ENCODE measurements at regions not wholly inside any gene's neighbourhood (a gene's known extent, or its start where the extent isn't known, plus 50 kb on each side); places are given as distances from the start of the nearest gene placed in this dataset.
"Not testable (repeated sequence)": the region's sequence is repeated elsewhere in the genome, so short reads cannot be mapped to it uniquely, and the experiment has no call there.

DNA sequence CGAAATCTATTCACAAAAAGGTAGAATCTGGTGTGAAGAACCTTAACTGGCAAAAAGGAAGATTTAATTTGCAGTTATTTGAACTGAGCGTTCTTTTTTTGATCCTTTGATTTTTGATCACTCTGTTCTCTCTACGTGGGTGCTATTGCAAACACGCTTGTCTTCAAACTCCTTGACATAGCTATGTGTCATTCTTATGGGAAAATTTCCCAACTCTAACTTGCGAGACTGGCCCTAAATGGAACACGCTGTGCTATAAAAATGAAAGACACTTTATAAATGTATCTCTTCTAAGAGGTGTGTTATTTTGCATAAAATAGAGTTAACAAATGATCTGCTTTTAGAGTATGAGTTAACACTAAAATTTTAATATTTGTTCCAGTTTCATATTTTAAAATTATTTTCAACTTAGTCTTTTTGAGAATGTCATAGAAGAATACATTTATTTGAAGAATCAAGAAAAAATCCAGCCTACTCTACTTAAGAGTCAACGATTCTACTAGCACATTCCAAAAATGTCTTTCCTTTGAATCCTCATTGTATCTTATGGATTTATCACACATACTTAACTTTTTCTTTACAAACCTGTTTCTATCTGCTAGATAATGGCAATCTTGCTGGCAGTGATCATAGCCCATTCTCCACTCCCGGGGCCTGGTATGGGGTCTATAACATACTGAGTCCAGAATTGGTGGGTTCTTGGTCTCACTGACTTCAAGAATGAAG lies 610.0 kb upstream of the TBL1XR1 start:
- DNase-seq, result no peak
- Mint-ChIP-seq H3K27me3 (no peaks in the 10 kb centered on the region), H3K9me3 (no peaks in the 10 kb centered on the region), H3K4me1 (peaks cover 2 to 21% (median 17%) of the 10 kb centered on the region in 4 donors), H3K4me3 (no peak overlapping the region), H3K27ac (no peak overlapping the region), H3K36me3 (no peaks in the 10 kb centered on the region)
- no peak for ATAC-seq
- POLR2A ChIA-PET, result no interaction called here

GRCh38 chr3:177808928-177809478 lies 611.7 kb upstream of the TBL1XR1 start:
- POLR2A ChIA-PET, result interaction anchor here (0.9 kb wide), 1 partner anchor 17 kb away, joined by 5 read pairs; no protein-coding TSS in a partner anchor
- H3K27ac Mint-ChIP-seq, H3K27me3 Mint-ChIP-seq, DNase-seq, H3K36me3 Mint-ChIP-seq, H3K4me3 Mint-ChIP-seq, H3K9me3 Mint-ChIP-seq, ATAC-seq: not testable (repeated sequence)
- peaks cover 2 to 21% (median 17%) of the 10 kb centered on the region in 4 donors for H3K4me1 Mint-ChIP-seq

- POLR2A ChIA-PET, result interaction anchor here (0.6 kb wide), 1 partner anchor 260 kb away, joined by 4 read pairs; no protein-coding TSS in a partner anchor
- ATAC-seq (peak in 1 of 2 donors; percentile 47), DNase-seq (peak in 2 of 10 donors; percentile 25 to 29)
- Mint-ChIP-seq H3K9me3 (no peaks in the 10 kb centered on the region), H3K4me3 (peak overlapping the region in 6 of 10 donors; percentile 20 to 72 (median 46)), H3K4me1 (peaks cover 2 to 21% (median 17%) of the 10 kb centered on the region in 4 donors), H3K27ac (peak overlapping the region in 6 of 10 donors; percentile 7 to 84 (median 10)), H3K27me3 (no peaks in the 10 kb centered on the region), H3K36me3 (no peaks in the 10 kb centered on the region)
Measured at GRCh38 chr3:177810162-177810623, 612.9 kb upstream of the TBL1XR1 start.

DNA sequence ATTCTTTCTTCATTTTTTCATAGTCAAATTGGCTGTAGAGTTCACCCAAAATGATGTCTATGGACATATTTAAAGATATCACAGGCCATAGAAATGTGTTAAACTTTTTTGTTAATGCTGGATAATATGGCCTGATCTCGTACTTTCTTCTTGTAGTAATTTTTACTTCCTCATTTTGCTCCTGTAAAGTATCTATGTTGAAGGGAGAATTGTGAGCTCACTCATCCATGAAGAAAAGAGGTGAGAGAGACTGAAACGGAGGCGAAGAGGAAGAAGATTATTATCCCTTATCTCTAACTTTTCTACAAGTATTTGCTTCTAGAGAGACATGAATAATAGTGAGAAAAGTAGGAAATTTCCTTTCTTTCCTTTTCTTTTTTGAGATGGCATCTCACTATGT lies 613.8 kb upstream of the TBL1XR1 start:
- POLR2A ChIA-PET, result no interaction called here
- ATAC-seq (no peak), DNase-seq (no peak)
- H3K27me3 Mint-ChIP-seq, result no peaks in the 10 kb centered on the region
- H3K36me3 Mint-ChIP-seq, result no peaks in the 10 kb centered on the region
- H3K27ac Mint-ChIP-seq, result peak overlapping the region in 2 of 10 donors; percentile 7 to 67
- H3K4me1 Mint-ChIP-seq, result peaks cover 2 to 21% (median 17%) of the 10 kb centered on the region in 4 donors
- H3K9me3 Mint-ChIP-seq, result no peaks in the 10 kb centered on the region
- H3K4me3 Mint-ChIP-seq, result no peak overlapping the region

- Mint-ChIP-seq H3K4me3 (no peak overlapping the region), H3K4me1 (peaks cover 2 to 21% (median 17%) of the 10 kb centered on the region in 4 donors), H3K9me3 (no peaks in the 10 kb centered on the region), H3K27me3 (no peaks in the 10 kb centered on the region), H3K27ac (peak overlapping the region in 1 of 10 donors; percentile 40), H3K36me3 (no peaks in the 10 kb centered on the region)
- POLR2A ChIA-PET, result no interaction called here
- ATAC-seq (no peak), DNase-seq (no peak)
Measured at GRCh38 chr3:177811835-177812234, 614.6 kb upstream of the TBL1XR1 start.

GRCh38 chr3:177812492-177812891 lies 615.2 kb upstream of the TBL1XR1 start:
- Mint-ChIP-seq H3K36me3 (no peaks in the 10 kb centered on the region), H3K9me3 (no peaks in the 10 kb centered on the region), H3K4me1 (peaks cover 2 to 21% (median 17%) of the 10 kb centered on the region in 4 donors), H3K4me3 (no peak overlapping the region), H3K27me3 (no peaks in the 10 kb centered on the region), H3K27ac (no peak overlapping the region)
- DNase-seq (no peak), ATAC-seq (no peak)
- POLR2A ChIA-PET, result no interaction called here

DNA sequence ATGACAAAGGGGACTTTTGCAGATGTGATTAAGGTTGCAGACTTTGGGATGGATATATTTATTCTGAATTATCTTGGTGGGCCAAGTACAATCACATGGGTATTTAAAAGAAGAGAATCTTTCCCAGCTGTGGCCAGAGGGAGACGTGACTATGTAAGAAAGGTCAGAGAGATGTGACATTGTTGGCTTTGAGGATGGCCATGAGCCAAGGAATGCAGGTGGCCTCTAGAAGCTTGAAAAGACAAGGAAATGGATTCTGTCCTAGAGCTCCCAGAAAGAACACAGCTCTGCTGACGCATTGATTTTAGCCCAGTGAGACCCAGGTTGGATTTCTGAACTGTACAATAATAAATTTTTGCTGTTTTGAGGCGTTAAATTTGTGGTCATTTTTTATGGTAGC lies 616.0 kb upstream of the TBL1XR1 start:
- Mint-ChIP-seq H3K4me1 (peaks cover 2 to 21% (median 17%) of the 10 kb centered on the region in 4 donors), H3K4me3 (no peak overlapping the region), H3K36me3 (no peaks in the 10 kb centered on the region), H3K9me3 (no peaks in the 10 kb centered on the region), H3K27ac (no peak overlapping the region), H3K27me3 (no peaks in the 10 kb centered on the region)
- ATAC-seq (no peak), DNase-seq (no peak)
- POLR2A ChIA-PET, result interaction anchor here (0.6 kb wide), 1 partner anchor 225 kb away, joined by 3 read pairs; no protein-coding TSS in a partner anchor

DNA sequence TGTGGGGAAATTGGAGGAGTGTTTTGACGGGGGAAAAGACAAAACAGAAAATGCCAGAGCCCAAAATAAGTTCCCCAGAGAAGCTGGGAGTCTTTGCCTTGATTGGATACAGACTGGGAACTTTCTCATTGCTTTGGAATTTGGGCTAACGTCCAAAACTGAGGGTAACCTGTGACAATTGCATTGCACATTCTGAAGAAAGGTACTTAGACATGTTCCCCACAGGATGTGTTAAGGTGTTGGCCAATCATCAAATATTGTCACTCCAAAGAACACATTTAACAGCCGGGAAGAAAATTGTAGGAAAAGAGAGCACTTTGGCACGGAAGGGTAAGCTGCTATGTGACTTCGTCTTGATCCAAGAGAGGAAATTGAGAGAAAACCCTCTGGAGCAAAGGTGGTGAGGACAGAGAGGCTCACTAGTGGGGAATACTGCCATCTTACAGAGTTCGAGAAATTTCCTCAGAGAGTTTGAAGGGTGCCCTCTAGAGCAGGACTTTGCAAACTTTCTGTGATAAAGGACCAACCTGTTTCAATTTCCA lies 619.5 kb upstream of the TBL1XR1 start:
- Mint-ChIP-seq H3K36me3 (no peaks in the 10 kb centered on the region), H3K4me3 (no peak overlapping the region), H3K4me1 (peaks cover 0 to 10% (median 6%) of the 10 kb centered on the region in 4 donors), H3K27me3 (no peaks in the 10 kb centered on the region), H3K27ac (no peak overlapping the region), H3K9me3 (no peaks in the 10 kb centered on the region)
- POLR2A ChIA-PET, result no interaction called here
- ATAC-seq, result no peak
- no peak for DNase-seq

- Mint-ChIP-seq H3K27me3 (no peaks in the 10 kb centered on the region), H3K9me3 (no peaks in the 10 kb centered on the region), H3K36me3 (no peaks in the 10 kb centered on the region), H3K4me3 (no peak overlapping the region), H3K27ac (no peak overlapping the region), H3K4me1 (peaks cover 0 to 10% (median 6%) of the 10 kb centered on the region in 4 donors)
- DNase-seq (no peak), ATAC-seq (no peak)
- POLR2A ChIA-PET, result no interaction called here
Measured at GRCh38 chr3:177817751-177818150, 620.5 kb upstream of the TBL1XR1 start.

GRCh38 chr3:177818712-177819240 lies 621.5 kb upstream of the TBL1XR1 start:
- POLR2A ChIA-PET, result no interaction called here

GRCh38 chr3:177820683-177821316 lies 623.5 kb upstream of the TBL1XR1 start:
- Mint-ChIP-seq H3K36me3 (no peaks in the 10 kb centered on the region), H3K27me3 (no peaks in the 10 kb centered on the region), H3K4me1 (peaks cover 0 to 10% (median 6%) of the 10 kb centered on the region in 4 donors), H3K27ac (no peak overlapping the region), H3K4me3 (no peak overlapping the region), H3K9me3 (no peaks in the 10 kb centered on the region)
- ATAC-seq, result no peak
- DNase-seq, result no peak
- POLR2A ChIA-PET, result no interaction called here

More at GRCh38 chr3:177818712-177819240, 621.5 kb upstream of the TBL1XR1 start:
- DNase-seq (no peak), ATAC-seq (no peak)
- peaks cover 0 to 10% (median 6%) of the 10 kb centered on the region in 4 donors for H3K4me1 Mint-ChIP-seq
- H3K9me3 Mint-ChIP-seq, result no peaks in the 10 kb centered on the region
- H3K27me3 Mint-ChIP-seq, result no peaks in the 10 kb centered on the region
- H3K4me3 Mint-ChIP-seq, result no peak overlapping the region
- no peaks in the 10 kb centered on the region for H3K36me3 Mint-ChIP-seq
- H3K27ac Mint-ChIP-seq, result no peak overlapping the region

- ATAC-seq, result no peak
- no peak overlapping the region for H3K27ac Mint-ChIP-seq
- H3K36me3 Mint-ChIP-seq, result no peaks in the 10 kb centered on the region
- no peak overlapping the region for H3K4me3 Mint-ChIP-seq
- no peaks in the 10 kb centered on the region for H3K9me3 Mint-ChIP-seq
- DNase-seq, result no peak
- H3K27me3 Mint-ChIP-seq, result no peaks in the 10 kb centered on the region
- H3K4me1 Mint-ChIP-seq, result peaks cover 0 to 10% (median 6%) of the 10 kb centered on the region in 4 donors
- POLR2A ChIA-PET, result no interaction called here
Measured at GRCh38 chr3:177822681-177823096, 625.4 kb upstream of the TBL1XR1 start.
